ENCODE measurements at regions not wholly inside any gene's neighbourhood (a gene's known extent, or its start where the extent isn't known, plus 50 kb on each side); places are given as distances from the start of the nearest gene placed in this dataset.

GRCh38 chr1:109822749-109823542 is 59.2 kb upstream of the EPS8L3 start:
- no peaks in the 10 kb centered on the region for H3K79me2 ChIP-seq (ENCODE audit: control insufficient read depth, insufficient read depth, low read length)
- SMC1A ChIA-PET (ENCODE audit: uncharacterized antibody, unreplicated experiment), result interaction anchor here (0.9 to 1.3 kb wide), 3 partner anchors 89 to 162 kb away, joined by 3 read pairs; partner anchors contain the start of gene AHCYL1
- H3K27me3 ChIP-seq (replicated peaks in 1 of 2; ENCODE audit: control insufficient read depth in 2 of 2, insufficient read depth in 2 of 2, low read length in 1 of 2), result no peaks in the 10 kb centered on the region
- H2AFZ ChIP-seq (ENCODE audit: control insufficient read depth, low read depth, low read length), result no peak overlapping the region
- WGBS (ENCODE audit: insufficient coverage, insufficient replicate concordance, low lambda C conversion rate, missing lambda C conversion rate), result 92% methylated on average over 6 of the region's 6 CpGs
- H4K20me1 ChIP-seq (ENCODE audit: control insufficient read depth, insufficient read depth), result no peaks in the 10 kb centered on the region
- no peaks in the 10 kb centered on the region for H3K9me3 ChIP-seq (replicated peaks; ENCODE audit: control insufficient read depth, insufficient read depth, low read length)
- peaks cover 13% of the 10 kb centered on the region for H3K4me1 ChIP-seq (ENCODE audit: control insufficient read depth, insufficient read depth, low read length)
- in situ Hi-C loops (cut with MboI) (no loop called here), intact Hi-C loops (cut with micrococcal nuclease; ENCODE audit: unreplicated experiment) (no loop called here)
- no TSS peak for BruUV-seq (replicated peaks)
- peak; percentile 23 for ATAC-seq
- no peak overlapping the region for H3K4me3 ChIP-seq
- peak; percentile 58 to 82 for TF ChIP-seq SRF (IDR thresholded peaks at IDR 0.05; ENCODE audit: low read depth in 2 of 2, low read length in 2 of 2)
- no peak for TF ChIP-seq RUNX3 (IDR thresholded peaks at IDR 0.05; ENCODE audit: low read length)
- TF ChIP-seq, protein P1, sequence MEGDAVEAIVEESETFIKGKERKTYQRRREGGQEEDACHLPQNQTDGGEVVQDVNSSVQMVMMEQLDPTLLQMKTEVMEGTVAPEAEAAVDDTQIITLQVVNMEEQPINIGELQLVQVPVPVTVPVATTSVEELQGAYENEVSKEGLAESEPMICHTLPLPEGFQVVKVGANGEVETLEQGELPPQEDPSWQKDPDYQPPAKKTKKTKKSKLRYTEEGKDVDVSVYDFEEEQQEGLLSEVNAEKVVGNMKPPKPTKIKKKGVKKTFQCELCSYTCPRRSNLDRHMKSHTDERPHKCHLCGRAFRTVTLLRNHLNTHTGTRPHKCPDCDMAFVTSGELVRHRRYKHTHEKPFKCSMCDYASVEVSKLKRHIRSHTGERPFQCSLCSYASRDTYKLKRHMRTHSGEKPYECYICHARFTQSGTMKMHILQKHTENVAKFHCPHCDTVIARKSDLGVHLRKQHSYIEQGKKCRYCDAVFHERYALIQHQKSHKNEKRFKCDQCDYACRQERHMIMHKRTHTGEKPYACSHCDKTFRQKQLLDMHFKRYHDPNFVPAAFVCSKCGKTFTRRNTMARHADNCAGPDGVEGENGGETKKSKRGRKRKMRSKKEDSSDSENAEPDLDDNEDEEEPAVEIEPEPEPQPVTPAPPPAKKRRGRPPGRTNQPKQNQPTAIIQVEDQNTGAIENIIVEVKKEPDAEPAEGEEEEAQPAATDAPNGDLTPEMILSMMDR (IDR thresholded peaks at IDR 0.05 in 2 of 3, conservative IDR thresholded peaks at IDR 0.05 in 1 of 3; ENCODE audit: control insufficient read depth in 2 of 3, extremely low read depth in 1 of 3, insufficient read depth in 1 of 3, low read depth in 3 of 3, low read length in 3 of 3), result no peak
- CTCF ChIA-PET, result interaction anchor here (0.6 to 1.4 kb wide), 4 partner anchors 157 to 206 kb away, joined by 3 to 4 read pairs (median 4); partner anchors contain the start of gene AHCYL1
- H3K9ac ChIP-seq (ENCODE audit: control insufficient read depth, insufficient read depth, low read length), result no peak overlapping the region
- H3K4me2 ChIP-seq (ENCODE audit: control insufficient read depth, insufficient read depth), result no peak overlapping the region
- POLR2A ChIA-PET, result no interaction called here
- no peaks in the 10 kb centered on the region for H3K36me3 ChIP-seq (ENCODE audit: control insufficient read depth in 2 of 2, insufficient read depth in 2 of 2, low read length in 1 of 2)
- RAD21 ChIA-PET (ENCODE audit: unreplicated experiment), result no interaction called here
- DNase-seq (ENCODE audit: low read depth, low spot score), result no peak
- FAIRE-seq, result no peak
- no peak overlapping the region for H3K27ac ChIP-seq (ENCODE audit: control insufficient read depth, insufficient read depth)

Data from GM12878 (cell line).